Left ventricle myocardium superior (tissue), 1 donor: ENCODE measurements at regions not wholly inside any gene's neighbourhood (a gene's known extent, or its start where the extent isn't known, plus 50 kb on each side); places are given as distances from the start of the nearest gene placed in this dataset.
A peak's percentile ranks its signal among the peaks of the same experiment; 100 is the strongest.
"Not testable (repeated sequence)": the region's sequence is repeated elsewhere in the genome, so short reads cannot be mapped to it uniquely, and the experiment has no call there.

Source experiments
- ATAC-seq: fragments of 200-7000 bp; cut with Tn5 transposase; one replicate; pipeline ENCODE4 v1.9.1; 2020; ENCODE audit warnings: mild to moderate bottlenecking, moderate library complexity
- DNase-seq: peaks from one replicate; pipeline ENCODE4 v3.0.0-alpha.2; 2020
- intact Hi-C: fragments of 100-400 bp; cut with micrococcal nuclease; formaldehyde crosslinking; loops from one replicate; pipeline ENCODE4 v1.11.0; 2022
- donor health status: DM: no; HTN: yes; CAD: no; lungs with severe emphysema.

DNA sequence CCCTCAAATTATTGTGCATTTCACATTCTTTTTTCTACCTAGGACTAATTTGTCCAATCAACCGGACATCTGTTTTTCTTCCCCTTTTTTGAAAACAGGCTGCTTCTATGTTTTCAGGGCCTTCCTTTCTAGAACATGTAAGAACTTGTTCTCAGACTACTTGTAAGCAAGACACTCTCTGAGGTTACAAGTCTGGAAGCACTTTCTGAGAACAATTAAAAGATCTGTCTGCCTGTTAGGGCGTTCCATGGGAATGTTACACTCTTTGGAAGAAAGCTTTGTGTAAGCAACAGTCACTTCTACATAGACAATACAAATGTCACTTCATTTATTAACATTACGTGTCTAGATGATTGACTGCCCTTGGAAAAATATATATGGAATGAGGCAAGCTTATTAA lies 50.9 kb upstream of the HSPB3 start:
- intact Hi-C loops, result no loop called here
- DNase-seq (no peak), ATAC-seq (no peak)

DNA sequence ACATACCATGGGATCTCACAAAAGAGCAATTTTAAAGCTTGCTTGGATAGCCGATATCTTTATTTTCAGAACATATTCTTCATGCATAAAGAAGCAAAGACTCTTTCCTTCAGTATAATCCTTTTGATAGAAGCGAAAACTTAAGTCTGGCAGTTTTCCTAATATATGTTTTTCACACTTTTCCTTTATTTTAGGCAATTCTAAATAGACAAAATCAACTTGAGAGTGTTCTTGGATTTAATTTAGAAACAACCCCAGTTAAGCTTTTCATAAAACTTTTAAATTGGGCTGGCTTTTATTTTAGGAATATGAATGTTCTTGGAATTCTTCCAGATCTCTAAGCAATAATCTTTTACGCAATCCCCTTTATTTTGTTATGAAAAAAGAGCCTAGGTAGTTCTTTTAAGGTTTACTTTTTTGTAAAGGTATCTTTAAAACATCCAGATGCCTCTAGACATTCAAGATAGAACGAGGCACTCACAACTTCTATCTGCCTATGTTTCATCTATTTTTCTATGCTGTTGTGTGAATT lies 51.5 kb upstream of the HSPB3 start:
- intact Hi-C loops, result no loop called here
- DNase-seq (no peak), ATAC-seq (no peak)

DNA sequence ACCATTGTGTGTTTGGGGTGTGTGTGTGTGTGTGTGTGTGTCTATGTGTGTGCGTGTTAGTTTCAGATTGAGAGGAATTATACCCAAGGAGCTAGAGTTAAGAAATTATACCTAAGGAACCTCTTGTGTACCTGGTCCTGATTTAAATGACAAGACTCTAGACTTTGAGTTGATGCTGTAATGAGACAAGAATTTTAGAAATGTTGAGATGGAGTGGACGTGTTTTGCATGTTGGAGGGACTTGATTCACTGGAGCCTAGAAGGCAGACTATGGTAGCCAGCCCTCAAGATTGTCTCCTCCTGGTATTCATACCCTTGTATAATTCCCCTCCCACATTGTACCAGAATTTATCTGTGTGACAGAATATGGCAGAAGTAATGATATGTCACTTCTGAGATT lies 52.4 kb upstream of the HSPB3 start:
- DNase-seq, result no peak
- intact Hi-C loops, result no loop called here
- ATAC-seq, result no peak

DNA sequence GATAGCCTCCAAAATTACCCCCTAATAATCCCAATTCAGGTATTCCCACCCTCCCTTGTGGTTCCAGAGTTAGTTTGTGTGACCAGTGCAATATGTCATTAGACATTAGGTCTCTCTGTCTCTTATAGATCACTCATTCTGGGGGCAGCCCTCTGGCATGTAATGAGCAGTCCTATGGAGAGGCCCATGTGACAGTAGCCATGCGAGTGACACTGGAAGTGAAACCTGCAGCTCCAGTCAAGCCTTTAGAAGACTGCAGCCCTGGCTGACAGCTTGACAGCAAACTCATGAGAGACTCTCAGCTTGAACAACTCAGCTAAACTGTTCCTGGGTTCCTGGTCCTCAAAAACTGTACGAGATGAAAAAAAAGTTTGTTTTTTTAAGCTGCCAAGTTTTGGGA lies 54.0 kb upstream of the HSPB3 start:
- intact Hi-C loops, result no loop called here
- ATAC-seq (no peak), DNase-seq (no peak)

DNA sequence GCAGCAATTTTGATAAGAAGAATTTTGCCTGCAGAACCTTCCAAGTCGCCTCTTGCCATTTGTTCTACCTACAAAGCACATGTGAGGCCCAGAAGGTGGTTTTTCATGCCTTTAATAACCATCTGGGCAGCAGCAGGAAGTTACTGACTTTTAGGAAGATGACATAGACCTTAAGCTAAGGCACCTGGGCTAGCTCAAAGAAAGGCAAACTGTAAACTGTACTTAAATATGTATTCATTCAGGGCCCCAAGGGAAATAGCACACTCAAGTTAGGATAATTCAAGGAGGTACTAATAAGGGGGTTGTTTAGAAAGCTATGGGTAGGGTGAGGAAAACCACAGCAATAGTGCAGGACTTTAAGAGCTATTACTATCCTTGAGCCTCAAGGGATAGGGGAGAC lies 57.3 kb upstream of the HSPB3 start:
- intact Hi-C loops, result no loop called here
- ATAC-seq, result no peak

DNA sequence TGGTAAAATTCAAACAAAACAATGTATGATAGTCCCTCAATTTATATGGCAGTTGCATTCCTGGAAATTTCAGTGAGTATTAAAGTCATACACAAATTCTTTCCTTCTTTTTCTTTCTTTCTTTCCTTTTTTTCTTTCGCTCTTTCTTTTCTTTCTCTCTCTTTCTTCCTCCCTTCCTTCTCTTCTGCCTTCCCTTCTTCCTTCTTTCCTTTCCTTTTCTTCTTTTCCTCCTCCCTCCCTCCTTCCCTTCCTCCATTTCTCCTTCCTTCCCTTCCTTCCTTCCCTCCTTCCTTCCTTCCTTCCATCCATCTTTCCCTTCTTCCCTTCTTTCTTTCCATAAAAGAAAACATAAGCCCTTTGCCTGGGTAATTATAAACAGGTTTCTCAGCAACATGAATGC lies 58.1 kb upstream of the HSPB3 start:
- DNase-seq, result no peak
- ATAC-seq, result no peak
- intact Hi-C loops, result no loop called here

More for the DNA sequence above, 57.3 kb upstream of the HSPB3 start:
- DNase-seq, result no peak

DNA sequence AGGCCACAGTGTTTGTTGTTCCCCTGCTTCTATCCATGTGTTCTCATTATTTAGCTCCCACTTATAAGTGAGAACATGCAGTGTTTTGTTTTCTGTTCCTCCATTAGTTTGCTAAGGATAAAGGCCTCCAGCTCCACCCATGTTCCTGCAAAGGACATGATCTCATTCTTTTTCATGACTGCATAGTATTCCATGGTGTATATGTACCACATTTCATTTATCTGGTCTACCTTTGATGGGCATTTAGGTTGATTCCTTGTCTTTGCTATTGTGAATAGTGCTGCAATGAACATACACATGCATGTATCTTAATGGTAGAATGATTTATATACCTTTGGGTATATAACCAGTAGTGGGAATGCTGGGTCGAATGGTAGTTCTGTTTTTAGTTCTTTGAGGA lies 62.5 kb upstream of the HSPB3 start:
- DNase-seq, ATAC-seq, intact Hi-C loops: not testable (repeated sequence)

DNA sequence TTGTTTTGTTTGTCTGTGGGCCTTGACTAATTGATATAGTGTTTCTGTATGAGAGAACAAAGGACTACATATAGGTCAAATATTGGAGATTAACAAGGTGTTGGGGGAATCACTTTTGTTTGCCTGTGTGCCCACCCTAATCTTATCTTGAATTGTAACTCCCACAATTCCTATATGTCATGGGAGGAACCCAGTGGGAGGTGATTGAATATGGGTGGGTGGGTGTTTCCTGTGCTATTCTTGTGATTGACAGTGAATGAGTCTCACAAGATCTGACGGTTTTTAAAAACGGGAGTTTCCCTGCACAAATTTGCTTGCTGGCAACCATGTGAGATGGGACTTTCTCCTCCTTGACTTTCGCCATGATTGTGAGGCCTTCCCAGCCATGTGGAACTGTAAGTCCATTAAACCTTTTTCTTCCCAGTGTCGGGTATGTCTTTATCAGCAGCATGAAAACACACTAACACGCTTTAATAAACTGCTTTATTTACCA lies 64.9 kb upstream of the HSPB3 start:
- DNase-seq (no peak), ATAC-seq (no peak)
- intact Hi-C loops, result no loop called here

DNA sequence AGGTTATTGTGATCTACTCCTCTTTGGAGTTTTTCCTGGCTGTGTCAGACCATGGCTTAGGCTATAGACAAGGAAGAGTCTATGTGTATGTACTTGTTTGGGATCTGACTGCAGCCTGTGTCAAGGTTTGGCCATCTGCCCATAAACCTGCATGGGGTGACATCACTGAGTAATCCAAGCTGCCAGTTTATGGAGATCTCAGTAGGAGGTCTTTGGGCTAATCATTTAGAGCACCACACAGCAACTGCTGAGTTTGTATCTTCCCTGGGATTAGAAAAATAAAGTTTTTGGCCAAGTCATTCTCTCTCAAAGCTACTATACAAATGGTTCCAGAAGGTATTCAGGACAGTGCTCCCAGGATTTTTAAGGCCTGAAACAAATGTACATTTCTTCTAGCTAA lies 65.5 kb upstream of the HSPB3 start:
- intact Hi-C loops, result no loop called here
- ATAC-seq (no peak), DNase-seq (no peak)

DNA sequence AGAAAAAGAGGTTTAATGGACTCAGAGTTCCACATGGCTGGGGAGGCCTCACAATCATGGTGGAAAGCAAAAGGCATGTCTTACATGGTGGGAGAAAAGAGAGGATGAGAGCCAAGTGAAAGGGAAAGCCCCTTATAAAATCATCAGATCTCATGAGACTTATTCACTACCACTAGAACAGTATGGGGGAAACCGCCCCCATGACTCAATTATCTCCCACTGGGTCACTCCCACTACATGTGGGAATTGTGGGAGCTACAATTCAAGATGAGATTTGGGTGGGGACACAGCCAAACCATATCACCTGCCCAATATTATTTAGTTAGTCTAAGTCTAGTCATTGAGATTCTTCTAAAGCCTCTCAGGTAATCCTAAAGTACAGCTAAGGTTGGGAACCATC lies 66.1 kb upstream of the HSPB3 start:
- DNase-seq, ATAC-seq, intact Hi-C loops: not testable (repeated sequence)

DNA sequence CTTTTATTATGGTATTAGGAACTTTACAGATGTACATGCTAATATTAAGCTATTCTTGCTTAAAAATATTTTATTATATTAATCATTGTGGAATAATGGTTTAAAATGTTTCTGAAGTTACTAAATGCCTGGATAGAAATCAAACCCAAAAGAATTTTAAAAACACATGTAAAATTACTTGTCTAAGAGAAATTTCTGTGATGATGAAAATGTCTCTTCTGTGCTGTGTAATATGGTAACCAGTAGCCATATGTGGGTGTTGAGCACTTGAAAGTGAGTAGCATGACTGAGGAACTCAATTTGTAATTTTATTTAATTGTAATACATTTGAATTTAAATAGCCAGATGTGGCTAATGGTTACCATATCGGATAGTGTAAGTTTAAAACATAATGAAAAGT lies 66.7 kb upstream of the HSPB3 start:
- no peak for DNase-seq
- ATAC-seq, result no peak
- intact Hi-C loops, result no loop called here

DNA sequence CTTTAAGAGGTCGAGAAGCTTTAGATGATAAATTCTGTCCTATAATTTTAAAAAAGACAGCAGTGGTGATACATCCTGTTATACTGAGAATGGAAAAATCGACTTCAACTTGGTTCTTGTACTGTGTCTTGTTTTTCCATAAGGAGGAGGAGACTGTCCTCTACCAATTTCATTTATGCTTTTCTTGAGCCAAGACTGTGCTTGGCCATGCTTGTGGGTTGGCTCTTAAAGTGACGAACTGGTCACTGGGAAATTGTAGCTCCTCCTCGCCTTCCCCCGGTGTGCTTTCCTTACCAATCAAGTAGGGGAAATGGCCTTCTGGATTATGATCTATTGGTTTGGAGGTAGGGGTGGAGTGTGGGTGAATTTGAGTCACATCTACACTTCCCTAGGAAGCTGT lies 67.1 kb upstream of the HSPB3 start:
- intact Hi-C loops, result no loop called here
- DNase-seq (no peak), ATAC-seq (peak; percentile 46)

DNA sequence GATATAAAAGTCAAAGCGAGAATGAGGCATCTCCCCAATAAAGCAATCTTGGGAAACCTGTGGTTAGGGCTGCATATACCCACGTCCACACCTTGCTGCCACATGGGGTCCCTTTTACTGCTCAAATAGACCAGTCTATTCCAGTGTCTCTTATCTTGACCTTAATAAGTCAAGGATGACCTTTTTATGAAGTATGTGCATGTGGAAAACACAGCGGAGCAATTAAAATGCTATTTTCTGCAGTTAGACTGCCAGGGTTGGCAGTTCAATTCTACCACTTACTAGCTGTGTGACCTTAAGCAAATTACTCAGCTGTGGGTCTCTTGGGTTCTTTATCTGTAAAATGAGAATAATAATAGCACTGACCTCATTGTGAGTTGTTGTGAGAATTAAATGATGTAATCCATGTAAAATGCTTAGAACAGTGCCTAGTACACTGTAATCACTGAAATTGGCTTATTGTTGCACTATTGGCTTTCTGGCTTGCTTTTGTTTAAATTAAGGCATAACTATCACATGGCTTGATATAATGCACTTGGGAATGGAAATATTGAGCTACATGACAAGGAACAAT lies 67.8 kb upstream of the HSPB3 start:
- ATAC-seq, result peak; percentile 88
- no peak for DNase-seq
- intact Hi-C loops, result no loop called here

DNA sequence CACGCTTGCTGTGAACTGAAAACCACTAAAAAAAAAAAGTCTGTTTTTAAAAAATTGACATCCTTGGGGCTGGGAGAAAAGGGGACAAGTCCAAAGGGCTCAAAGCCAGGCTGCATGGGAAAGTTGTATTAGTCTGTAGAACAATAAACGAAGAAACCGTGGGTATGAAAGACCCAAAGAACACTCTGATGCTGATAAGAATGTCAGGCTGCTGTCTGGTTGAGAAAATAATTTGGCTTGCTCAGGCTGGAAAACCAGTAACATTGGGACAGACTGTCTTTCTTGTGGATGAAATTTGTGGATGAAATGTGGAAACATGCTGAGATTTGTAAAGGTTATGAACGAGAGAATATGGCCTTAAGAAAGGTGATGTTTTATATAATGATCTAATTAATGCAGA lies 68.5 kb upstream of the HSPB3 start:
- DNase-seq, result no peak
- peak; percentile 51 for ATAC-seq
- intact Hi-C loops, result no loop called here

DNA sequence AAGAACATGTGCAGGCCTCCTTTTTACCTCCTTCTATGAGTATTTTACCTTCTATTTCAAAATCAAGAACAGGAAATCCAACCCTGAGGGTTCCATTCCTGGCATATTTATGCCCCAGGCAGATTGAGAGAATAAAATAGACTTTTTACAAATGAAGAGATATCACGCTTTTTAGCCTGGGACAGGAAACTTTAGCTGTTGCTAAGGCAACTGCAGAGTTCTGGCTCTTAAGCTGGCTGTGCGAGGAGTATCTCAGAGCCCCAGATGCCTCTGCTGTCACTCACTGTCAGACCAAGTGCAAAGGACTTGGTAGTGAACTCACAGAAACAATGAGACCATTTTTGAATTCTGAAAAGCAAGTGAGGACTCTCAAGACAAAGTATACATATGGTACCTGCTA lies 69.5 kb upstream of the HSPB3 start:
- no peak for DNase-seq
- intact Hi-C loops, result no loop called here

DNA sequence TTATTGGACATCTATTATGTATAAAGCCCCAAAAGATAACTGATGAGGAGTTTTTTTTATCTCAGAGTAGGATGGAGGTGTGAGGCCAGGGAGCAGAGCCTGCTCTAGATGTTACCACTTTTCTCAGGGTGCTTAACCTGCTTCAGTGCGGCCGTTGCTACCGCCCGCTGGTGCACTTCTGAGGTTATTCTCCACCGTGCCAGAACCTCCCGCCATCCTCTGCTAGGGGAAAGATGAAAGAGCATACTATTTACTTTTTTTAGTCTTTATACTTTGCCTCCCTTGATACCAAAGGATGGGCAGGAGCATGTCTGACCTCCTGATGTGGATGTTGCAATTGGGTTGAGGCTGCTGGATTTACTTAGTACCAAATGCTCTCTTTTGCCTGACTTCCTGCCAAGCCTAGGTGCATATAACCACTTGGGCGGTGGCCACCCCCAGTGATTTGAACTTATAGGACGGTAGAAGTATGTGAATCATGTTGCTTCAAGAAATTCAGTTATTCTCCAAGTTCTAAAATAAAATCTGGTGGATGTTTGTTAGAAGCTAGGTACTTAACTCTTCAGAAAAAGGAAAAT lies 71.1 kb upstream of the HSPB3 start:
- DNase-seq (no peak), ATAC-seq (no peak)
- intact Hi-C loops, result no loop called here

More for the DNA sequence above, 69.5 kb upstream of the HSPB3 start:
- ATAC-seq, result no peak

DNA sequence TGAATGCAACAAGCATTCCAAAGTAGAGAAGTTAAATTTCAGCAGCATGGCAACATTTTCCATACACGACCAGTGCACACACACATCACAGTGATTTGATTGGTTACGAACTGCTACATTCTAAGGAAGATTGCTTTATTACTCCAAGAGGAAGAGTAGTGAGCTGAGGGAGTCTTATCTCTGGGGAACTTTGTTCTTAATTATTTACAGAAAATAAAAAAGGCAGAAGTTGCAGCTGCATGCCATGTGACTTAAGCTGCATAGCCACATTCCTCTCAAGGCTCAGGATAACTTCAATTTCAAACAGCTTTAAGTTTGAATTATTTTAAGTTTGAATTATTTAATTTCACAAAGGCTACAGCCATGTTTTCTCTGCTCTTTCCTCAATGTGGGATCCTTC lies 71.6 kb upstream of the HSPB3 start:
- ATAC-seq, result no peak
- DNase-seq, result no peak
- intact Hi-C loops, result no loop called here

DNA sequence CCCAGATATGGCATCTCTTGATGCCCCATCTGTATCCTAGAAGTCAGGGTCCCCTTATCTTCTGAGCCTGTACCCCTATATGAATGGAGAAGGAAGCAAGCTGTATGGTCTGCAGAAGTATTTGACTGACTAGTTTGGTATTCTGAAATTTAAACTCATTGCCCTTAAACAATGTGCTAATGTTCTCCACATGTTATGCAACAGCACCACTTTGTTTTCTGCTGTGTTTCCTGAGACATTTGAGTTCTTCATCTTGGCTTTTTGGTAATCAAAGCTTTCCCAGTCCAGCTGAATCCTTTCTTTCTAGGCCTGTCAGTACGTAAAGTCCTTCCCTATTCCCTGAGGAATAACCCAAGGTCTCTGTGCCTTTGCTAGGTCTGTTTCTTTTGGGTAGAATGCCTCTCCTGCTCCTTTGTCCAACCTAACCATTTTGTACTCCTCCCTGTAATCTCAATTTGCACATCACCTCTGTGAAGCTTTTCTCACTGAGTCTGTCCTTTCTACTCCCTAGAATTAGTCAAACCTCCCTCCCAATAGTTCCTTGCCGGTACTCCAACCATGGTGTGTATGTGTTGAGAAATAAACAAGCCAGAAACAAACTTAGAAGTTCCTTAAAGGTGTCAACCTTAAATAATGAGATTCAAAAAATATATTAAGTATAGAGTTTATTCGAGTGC lies 72.1 kb upstream of the HSPB3 start:
- ATAC-seq, result peak; percentile 49
- DNase-seq, result no peak
- intact Hi-C loops, result no loop called here

DNA sequence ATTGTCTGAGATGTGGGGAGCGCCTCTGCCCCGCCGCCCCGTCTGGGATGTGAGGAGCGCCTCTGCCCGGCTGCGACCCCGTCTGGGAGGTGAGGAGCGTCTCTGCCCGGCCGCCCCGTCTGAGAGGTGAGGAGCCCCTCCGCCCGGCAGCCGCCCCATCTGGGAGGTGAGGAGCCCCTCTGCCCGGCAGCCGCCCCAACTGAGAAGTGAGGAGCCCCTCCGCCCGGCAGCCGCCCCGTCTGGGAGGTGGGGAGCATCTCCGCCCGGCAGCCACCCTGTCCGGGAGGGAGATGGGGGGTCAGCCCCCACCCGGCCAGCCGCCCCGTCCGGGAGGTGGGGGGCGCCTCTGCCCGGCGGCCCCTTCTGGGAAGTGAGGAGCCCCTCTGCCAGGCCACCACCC lies 70.9 kb upstream of the ARL15 start:
- ATAC-seq, intact Hi-C loops, DNase-seq: not testable (repeated sequence)

DNA sequence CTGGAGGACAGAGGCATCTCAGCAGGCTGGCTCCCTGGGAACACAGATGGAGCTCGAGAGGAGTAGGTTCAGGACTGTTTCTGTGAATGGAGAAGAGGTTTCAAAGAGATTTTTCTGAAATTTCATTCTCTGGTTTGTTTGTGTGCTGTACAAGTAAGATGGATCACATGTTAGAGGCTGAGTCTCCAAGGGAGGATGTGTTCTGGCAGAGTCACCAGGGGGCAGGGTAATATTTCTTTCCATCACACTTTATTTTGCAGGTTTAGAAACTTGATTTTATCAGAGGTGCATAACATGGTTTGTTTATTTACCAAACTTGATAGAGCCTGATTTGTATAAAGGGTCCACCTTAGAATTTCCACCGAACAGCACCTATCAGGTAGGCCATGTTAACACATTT lies 69.2 kb upstream of the ARL15 start:
- intact Hi-C loops, result no loop called here
- ATAC-seq (no peak), DNase-seq (no peak)

DNA sequence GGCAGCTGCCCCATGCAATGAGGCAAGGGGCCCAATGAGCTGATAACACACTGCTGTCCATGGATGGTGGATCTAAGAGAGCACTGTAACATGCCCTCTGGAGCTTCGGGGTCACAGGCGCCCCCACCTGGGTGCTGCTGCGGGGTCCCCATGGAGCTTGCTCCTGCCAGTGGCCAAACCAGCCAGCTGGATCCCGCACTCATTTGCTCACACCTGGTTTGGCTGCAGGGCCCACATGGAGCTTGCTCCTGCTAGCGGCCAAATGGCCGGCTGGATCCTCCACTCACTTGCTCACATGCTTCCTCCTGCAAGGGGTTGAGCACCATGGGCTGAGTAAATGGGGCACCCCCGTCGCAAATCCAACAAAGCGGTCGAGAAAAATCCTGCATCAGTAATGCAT lies 68.3 kb upstream of the ARL15 start:
- ATAC-seq, result no peak
- no peak for DNase-seq
- intact Hi-C loops, result no loop called here
